ENCODE measurements at regions not wholly inside any gene's neighbourhood (a gene's known extent, or its start where the extent isn't known, plus 50 kb on each side); places are given as distances from the start of the nearest gene placed in this dataset.

GRCh38 chr3:194977356-194977755 is 291.7 kb downstream of the FAM43A start:
- no peak for DNase-seq

DNA sequence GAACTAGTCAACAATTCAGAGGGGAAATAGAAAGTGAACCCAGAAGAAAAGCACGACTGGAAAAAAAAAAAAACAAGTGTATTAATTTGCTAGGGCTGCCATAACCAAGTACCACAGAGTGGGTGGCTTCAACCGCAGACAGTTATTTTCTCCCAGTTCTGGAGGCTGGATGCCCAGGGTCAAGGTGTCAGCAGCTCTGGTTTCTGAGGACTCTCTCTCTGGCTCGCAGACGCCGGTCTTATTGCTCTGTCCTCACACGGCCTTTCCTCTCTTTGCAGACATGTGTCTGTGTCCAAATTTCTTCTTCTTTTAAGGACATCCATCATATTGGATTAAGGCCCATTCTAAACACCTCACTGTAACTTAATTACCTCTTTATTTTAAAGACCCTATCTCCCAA is 291.8 kb downstream of the XXYLT1 start:
- no peak for DNase-seq

- DNase-seq: no peak
Observed at GRCh38 chr3:194982472-194982871, 288.5 kb downstream of the XXYLT1 start.

DNA sequence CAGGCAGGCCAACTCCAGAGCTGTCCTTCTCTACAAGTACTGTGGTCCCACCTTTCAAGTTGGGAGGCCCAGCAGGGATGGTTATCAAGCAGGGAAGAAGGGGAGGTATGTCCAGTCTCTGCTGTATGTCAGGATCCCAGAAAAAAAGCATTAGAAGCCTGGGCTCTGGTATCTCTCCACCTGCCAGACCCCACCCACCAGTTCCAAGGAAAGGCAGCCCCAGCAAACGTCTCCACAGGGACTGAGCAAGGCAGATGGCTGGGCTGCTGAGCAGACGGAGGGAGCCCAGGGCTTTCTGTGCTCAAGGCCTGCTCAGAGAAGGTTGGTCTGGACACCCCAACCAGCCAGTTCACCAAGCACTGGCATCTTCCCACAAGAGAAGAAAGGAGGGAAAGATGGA is 287.8 kb downstream of the XXYLT1 start:
- DNase-seq: no peak

DNA sequence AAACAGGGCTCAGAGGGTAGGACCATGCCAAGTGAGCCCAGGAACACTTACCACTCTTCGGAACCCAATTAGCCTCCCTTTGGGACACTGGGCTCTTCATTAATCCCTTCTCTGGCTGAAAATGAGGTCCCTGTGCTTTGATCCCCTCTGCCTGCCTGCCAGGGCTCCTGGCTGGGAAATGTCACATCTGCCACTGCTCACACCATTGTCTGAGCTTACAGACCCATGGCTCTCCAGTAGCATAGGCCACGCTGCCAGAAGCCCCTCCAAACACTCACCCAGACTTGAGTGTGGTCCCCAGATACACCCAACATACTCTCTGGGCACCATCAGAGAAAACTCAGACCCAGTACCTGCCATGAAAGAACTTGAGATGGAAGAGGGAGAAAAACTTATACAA is 287.3 kb downstream of the XXYLT1 start:
- no peak for DNase-seq

DNA sequence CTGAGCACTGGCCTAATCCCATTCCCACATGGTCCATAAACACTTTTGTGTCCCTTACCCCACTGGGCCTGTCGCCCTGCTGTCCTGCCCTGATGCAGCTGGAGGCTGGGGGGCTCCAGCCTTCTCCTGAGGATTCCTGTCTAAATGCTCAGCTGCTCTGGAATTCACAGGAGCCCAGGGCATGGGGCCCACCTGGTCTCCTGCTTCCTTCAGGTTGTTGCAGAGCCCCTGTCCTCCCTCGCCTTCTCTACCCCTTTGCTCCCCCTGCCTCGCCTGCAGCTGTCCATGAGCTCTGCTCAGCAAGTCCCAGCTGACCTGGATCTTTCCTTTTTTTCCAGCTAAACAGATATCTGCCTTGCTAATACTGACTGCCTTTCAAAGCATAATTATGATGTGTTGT is 286.9 kb downstream of the XXYLT1 start:
- DNase-seq: no peak

DNA sequence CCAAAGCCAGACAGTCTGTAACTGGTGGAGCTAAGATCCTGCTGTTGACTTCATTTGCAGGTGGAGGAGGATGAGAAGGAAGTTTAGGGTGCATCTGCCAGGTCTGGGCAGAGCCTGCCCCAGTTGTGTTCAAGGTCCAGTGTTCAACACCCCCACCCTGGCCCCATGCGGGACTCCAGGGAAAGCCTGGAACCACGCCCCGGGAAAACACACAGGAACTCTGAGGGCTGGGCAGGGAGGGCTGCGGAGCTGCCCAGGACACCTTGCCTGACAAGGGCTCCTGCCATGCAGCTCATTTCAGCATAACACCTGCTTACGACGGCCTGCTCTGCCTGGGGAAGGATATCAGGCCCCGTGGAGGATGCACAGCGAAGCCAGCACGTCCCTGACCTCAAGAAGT is 286.3 kb downstream of the XXYLT1 start:
- DNase-seq: no peak

GRCh38 chr3:194985031-194985578 is 285.9 kb downstream of the XXYLT1 start:
- no peak for DNase-seq

DNA sequence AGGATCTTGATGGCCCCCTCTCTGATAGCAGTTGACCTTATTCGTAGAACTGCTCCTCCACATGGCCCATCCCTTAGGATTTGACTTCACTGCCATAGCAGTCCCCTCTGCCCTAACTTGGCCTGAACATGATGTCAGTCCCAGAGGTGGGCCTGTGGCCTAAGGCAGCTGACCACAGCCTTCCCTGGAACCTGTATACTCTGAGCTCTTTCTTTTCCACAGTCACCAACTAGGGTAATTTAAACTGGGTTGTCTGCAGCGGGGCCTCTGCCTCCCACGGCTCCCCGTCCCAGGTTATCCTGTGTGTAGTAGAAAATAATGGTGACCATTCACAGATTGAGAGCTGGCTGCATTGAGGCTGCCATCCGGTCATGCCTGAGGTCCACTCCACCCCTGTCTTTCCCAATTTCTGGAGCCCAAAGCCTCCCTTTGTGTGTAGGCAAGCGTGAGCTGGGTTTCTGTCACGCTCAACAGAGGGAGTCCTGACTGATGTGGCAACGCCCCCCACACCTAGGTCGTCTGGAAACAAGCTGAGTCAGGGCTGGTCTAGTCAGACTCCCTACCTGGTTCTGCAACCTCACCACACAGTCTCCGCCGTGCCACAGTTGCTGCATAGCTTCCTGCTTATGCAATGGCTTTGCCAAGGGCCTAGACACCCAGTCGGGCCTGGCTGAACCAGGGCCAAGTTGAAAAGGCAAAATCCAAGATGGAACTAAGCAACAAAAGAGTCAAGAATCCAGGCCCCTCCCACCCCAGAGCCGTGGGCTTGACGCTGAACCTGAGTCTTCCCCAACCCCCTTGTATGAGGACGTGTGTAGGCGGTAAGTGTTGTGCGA is 284.5 kb downstream of the XXYLT1 start:
- no peak for DNase-seq

- DNase-seq: no peak
Observed at GRCh38 chr3:194987571-194988494, 283.1 kb downstream of the XXYLT1 start.

DNA sequence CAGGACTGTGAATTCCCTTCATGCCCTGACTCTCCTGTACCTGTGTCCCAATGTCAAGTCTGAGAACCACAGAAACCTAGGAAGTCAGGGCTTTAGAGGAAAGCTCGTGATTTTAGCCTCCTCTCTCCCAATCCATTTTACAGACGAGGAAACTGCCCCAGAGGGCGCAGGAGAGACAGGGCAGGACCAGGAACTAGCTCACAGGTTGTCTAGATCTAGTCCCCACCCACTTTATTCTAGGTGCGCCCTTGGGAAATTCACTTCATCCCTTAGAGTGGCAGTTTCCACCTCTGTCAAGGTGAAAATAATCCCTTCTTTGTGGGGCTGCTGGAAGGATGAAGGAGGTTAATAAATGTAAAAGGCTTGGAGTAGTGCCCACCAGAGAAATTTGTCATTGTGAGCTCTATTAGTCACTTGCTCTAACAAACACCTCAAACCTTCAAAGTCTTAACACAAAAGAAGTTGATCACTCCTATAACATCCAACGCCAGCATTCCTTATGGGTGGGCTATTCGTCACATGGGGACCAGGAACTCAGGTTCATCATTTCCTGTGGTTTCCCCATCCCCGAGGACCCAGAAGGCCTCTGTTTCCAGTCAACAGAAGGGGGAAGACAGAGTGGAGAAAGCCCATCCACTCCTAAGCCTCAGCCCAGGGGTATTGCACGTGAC is 282.3 kb downstream of the XXYLT1 start:
- no peak for DNase-seq

DNA sequence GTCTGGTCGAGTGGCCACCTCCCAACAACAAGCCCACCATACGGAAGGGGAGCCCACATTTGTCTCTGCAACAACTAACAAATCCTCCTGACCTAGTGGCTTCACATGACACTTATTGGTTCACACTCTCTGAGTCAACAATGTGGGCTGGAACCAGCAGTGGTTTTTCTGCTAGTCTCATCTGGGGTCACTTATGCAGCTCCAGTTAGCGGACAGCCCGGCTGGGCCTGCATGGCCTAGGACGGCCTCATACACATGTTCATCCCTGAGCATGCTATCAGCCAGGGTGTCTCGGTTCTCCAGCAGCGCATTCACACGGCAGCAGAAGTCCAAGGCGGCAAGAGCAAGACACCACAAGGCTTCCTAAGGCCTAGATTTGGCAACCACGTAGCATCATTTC is 281.7 kb downstream of the XXYLT1 start:
- no peak for DNase-seq

GRCh38 chr3:194990454-194991337 is 280.3 kb downstream of the XXYLT1 start:
- DNase-seq: no peak

DNA sequence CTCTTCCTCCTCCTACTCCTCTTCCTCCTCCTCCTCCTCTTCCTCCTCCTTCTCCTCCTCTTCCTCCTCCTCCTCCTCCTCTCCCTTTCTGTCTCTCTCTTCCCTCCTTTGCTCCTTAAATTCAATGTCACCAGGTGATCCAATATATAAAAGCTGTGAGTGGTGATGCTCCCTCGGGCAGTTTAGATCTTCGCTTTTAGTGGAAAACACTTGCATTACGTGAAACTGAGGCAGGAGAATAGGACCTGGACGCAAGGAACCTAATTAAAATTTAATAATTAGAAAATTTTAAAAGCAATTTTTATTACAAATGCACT is 279.7 kb downstream of the XXYLT1 start:
- DNase-seq: no peak

- DNase-seq: no peak
Observed at GRCh38 chr3:194993896-194994295, 277.1 kb downstream of the XXYLT1 start.

DNA sequence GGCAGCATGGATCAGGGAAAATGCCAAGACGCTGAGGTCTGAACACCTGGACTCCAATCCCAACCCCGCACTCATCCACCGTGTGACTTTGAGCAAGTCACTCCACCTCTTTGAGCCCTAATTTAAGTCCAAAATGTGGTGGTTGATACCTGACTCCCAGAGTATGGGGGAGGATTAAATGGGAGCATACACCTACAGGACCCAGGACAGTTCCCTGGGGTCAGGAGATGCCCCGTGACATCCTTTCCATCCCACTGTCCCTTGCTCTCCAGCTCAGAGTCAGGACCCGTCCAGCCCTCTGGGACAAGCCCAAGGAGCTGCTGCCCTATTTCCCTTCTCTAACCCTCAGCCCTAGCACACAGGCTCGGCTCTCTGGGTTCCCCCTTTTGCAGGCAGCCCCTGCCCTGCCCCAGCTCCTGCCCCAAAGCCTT is 276.4 kb downstream of the XXYLT1 start:
- DNase-seq: no peak

DNA sequence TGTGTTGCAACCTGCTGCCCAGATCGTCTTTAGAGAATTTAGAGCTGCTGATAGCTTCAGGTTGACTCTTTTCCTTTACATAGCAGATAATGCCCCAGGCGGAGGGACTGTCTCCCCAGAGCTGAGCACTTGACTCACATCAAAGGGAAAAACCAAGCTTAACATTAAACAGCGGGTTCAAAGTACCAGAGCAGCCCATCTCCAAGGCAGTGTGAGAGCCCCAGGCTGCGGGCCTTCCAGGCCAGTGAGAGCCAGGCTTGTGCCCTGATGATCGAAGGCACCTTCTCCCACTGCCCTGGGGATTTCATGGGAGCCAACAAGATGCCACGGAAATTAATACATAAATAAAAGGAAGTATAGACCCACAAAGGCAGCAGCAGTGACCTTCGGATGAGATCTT is 275.6 kb downstream of the XXYLT1 start:
- DNase-seq: no peak

GRCh38 chr3:194995922-194996321 is 275.0 kb downstream of the XXYLT1 start:
- no peak for DNase-seq

- no peak for DNase-seq
Observed at GRCh38 chr3:194996746-194997145, 274.2 kb downstream of the XXYLT1 start.

DNA sequence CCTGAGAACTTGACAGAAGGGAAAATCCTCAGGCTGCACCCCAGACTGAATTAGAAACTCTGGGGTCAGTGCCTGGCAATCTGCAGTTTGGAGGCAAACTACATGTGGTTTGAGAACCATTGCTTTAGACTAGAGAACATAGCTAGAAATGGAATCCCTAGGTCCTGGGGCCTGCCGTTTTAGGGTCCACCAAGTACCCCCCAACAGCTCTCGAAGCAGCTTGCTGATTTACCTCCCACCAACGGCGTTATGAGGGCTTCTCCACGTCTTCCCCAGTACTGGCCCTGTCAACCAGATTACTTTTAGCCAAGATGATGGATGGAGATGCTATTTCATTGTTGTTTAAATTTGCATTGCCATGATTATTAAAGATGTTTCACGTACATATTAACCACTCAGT is 272.5 kb downstream of the XXYLT1 start:
- DNase-seq: no peak

GRCh38 chr3:194998948-194999347 is 272.0 kb downstream of the XXYLT1 start:
- DNase-seq: no peak

DNA sequence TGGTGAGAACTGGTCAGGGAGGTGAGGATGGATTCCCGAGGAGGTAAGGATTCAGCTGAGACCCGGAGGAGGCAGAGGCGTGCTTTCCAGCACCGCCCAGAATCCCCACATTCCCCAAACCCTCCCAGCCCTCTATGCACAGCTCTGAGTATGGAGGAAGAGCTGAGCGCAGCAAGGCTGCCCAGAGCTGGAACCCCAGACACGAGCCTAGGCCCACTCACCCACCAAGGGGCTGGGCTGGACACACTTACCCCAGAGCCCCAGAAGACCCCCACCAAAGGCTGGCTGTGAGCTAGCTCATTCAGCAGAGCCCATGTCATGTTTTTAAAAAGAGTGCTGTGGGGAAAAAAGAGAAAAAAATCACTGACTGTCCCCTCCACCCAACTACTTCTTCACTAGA is 271.5 kb downstream of the XXYLT1 start:
- no peak for DNase-seq
